ENCODE measurements at regions not wholly inside any gene's neighbourhood (a gene's known extent, or its start where the extent isn't known, plus 50 kb on each side); places are given as distances from the start of the nearest gene placed in this dataset.

- TF ChIP-seq CTCF (IDR thresholded peaks at IDR 0.05; ENCODE audit: low read depth, low read length, missing input control), result no peak
- no peak for TF ChIP-seq JUND (IDR thresholded peaks at IDR 0.05)
- no peak for TF ChIP-seq TAF1 (conservative IDR thresholded peaks at IDR 0.05)
- no peak for TF ChIP-seq RAD21 (IDR thresholded peaks at IDR 0.05)
These were observed 548.6 kb upstream of the HS6ST1 start (continued) for GRCh38 chr2:128867311-128867710.

DNA sequence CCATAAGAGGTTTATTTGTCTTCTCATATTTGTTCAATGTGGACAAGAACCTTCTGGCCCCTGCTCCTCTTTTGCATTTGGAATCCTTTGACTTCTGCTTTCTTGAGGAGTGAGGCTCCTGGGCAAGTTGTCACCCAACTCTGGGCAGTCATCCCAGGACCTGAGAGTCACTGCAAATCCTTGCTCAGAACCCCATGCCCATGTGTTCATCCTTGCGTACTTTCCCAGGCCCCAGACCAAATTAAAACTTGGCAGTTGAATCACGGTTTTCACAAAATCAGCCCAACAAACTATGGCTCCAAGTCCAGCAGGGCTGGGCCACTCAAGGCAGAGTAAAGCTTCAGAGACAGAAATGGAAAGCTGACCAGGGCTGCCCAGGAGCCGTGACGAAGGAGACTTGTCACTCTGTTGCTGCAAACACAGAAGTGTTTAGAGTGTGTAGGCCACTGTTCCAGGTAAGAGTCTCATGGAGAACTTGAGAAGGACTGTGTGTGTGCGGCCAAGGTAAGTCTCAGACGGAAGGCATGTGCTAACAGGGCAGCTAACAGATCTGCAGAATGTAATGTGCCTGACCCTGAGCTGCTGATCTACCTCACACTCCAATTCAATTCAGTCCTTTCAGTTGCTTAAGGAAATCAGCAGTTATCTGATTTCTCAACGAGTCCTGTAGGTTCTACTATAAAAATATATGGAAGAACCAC, 549.4 kb upstream of the HS6ST1 start:
- no peak overlapping the region for H3K9ac ChIP-seq (ENCODE audit: low read depth in 1 of 2, low read length in 2 of 2)
- WGBS, result 84% methylated on average over 7 of the region's 7 CpGs

DNA sequence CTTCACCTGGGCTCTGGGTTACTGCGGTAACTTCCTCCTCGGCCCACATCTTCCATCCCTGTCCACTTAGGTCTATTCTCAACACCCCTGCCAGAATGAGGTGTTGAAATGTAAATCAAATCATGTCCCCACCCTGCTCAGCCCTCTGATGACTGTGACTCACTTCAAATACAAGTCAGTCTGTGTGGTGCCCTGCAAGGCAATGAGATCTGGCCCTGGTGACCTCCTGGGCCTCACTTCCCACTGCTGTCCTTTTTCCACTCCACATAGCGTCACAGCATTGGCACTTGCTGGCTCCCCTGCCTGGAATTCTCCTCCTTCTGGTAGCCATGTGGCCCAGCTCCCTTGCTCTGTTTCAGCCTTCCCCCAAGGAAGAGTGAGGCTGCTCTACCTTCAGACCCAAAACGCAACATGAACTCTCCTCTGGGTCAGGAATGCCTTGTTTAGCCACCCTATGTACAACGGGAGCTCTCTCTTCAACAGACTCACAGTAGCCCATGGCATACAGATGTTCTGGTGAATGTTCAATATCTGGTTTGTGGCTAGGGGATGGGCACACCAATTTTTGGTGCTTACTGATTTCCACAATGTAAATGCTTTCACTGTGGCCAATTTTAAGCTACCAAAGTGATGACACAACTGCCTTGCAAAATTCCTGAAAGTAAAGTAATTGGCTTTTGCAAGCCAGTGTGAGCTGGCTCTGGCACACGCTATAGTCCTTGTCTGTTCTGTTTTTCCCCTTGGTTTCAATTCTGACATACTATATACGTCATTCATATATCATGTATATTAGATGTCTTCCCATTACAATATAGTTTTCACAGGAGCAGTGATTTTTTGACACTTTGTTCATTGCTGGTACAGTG, 550.3 kb upstream of the HS6ST1 start:
- DNase-seq (ENCODE audit: low spot score), result no peak
- H3K9me3 ChIP-seq (ENCODE audit: control insufficient read depth in 4 of 4, low read length in 3 of 4), result no peaks in the 10 kb centered on the region
- no peaks in the 10 kb centered on the region for H3K36me3 ChIP-seq (ENCODE audit: control insufficient read depth in 4 of 4, insufficient read depth in 3 of 4, low read depth in 1 of 4, low read length in 3 of 4)
- no peaks in the 10 kb centered on the region for H3K4me1 ChIP-seq (ENCODE audit: control insufficient read depth in 4 of 4, insufficient read depth in 4 of 4, low read length in 3 of 4)
- no peak overlapping the region for H3K27ac ChIP-seq (ENCODE audit: low read depth in 1 of 2, low read length in 2 of 2)
- H3K9ac ChIP-seq (ENCODE audit: low read depth in 1 of 2, low read length in 2 of 2), result no peak overlapping the region
- 82% methylated on average over 7 of the region's 7 CpGs for WGBS
- H3K27me3 ChIP-seq (ENCODE audit: control insufficient read depth in 4 of 4, insufficient read depth in 4 of 4, low read length in 3 of 4), result no peaks in the 10 kb centered on the region
- no peak for TF ChIP-seq GABPA (IDR thresholded peaks at IDR 0.05 in 1 of 2, conservative IDR thresholded peaks at IDR 0.05 in 1 of 2)
- no peak for TF ChIP-seq RXRA (IDR thresholded peaks at IDR 0.05)
- no peak for TF ChIP-seq TAF1 (conservative IDR thresholded peaks at IDR 0.05)
- no peak for TF ChIP-seq FOXA1 (IDR thresholded peaks at IDR 0.05)
- no peak for TF ChIP-seq ZBTB33 (IDR thresholded peaks at IDR 0.05)
- no peak for TF ChIP-seq CTCF (IDR thresholded peaks at IDR 0.05; ENCODE audit: low read depth, low read length, missing input control)
- TF ChIP-seq, protein P1, sequence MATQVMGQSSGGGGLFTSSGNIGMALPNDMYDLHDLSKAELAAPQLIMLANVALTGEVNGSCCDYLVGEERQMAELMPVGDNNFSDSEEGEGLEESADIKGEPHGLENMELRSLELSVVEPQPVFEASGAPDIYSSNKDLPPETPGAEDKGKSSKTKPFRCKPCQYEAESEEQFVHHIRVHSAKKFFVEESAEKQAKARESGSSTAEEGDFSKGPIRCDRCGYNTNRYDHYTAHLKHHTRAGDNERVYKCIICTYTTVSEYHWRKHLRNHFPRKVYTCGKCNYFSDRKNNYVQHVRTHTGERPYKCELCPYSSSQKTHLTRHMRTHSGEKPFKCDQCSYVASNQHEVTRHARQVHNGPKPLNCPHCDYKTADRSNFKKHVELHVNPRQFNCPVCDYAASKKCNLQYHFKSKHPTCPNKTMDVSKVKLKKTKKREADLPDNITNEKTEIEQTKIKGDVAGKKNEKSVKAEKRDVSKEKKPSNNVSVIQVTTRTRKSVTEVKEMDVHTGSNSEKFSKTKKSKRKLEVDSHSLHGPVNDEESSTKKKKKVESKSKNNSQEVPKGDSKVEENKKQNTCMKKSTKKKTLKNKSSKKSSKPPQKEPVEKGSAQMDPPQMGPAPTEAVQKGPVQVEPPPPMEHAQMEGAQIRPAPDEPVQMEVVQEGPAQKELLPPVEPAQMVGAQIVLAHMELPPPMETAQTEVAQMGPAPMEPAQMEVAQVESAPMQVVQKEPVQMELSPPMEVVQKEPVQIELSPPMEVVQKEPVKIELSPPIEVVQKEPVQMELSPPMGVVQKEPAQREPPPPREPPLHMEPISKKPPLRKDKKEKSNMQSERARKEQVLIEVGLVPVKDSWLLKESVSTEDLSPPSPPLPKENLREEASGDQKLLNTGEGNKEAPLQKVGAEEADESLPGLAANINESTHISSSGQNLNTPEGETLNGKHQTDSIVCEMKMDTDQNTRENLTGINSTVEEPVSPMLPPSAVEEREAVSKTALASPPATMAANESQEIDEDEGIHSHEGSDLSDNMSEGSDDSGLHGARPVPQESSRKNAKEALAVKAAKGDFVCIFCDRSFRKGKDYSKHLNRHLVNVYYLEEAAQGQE (IDR thresholded peaks at IDR 0.05), result no peak
- no peak for TF ChIP-seq ATF3 (IDR thresholded peaks at IDR 0.05)
- TF ChIP-seq SP1 (IDR thresholded peaks at IDR 0.05), result no peak
- TF ChIP-seq FOXA2 (IDR thresholded peaks at IDR 0.05), result no peak
- TF ChIP-seq HNF4G (IDR thresholded peaks at IDR 0.05), result no peak
- no peak overlapping the region for H3K4me3 ChIP-seq (ENCODE audit: low read depth in 1 of 3, low read length in 3 of 3)

More for the DNA sequence above, 549.4 kb upstream of the HS6ST1 start:
- Histone ChIP-seq H3K9me3 (ENCODE audit: control insufficient read depth in 4 of 4, low read length in 3 of 4) (no peaks in the 10 kb centered on the region), H3K4me3 (ENCODE audit: low read depth in 1 of 3, low read length in 3 of 3) (no peak overlapping the region), H3K27ac (ENCODE audit: low read depth in 1 of 2, low read length in 2 of 2) (no peak overlapping the region), H3K27me3 (ENCODE audit: control insufficient read depth in 4 of 4, insufficient read depth in 4 of 4, low read length in 3 of 4) (no peaks in the 10 kb centered on the region), H3K36me3 (ENCODE audit: control insufficient read depth in 4 of 4, insufficient read depth in 3 of 4, low read depth in 1 of 4, low read length in 3 of 4) (no peaks in the 10 kb centered on the region), H3K4me1 (ENCODE audit: control insufficient read depth in 4 of 4, insufficient read depth in 4 of 4, low read length in 3 of 4) (no peaks in the 10 kb centered on the region)
- no peak for TF ChIP-seq YY1 (IDR thresholded peaks at IDR 0.05)
- no peak for DNase-seq (ENCODE audit: low spot score)

Measured in liver (tissue), 8 donors.